A673 (cell line): ENCODE measurements at regions not wholly inside any gene's neighbourhood (a gene's known extent, or its start where the extent isn't known, plus 50 kb on each side); places are given as distances from the start of the nearest gene placed in this dataset.

Source experiments
- EZH2 ChIP-seq: fragments of 200-600 bp; sonication (generic); IDR thresholded peaks from 2 replicates; pipeline ENCODE4 v1.6.1; 2017; ENCODE audit warnings: borderline replicate concordance, low read depth, mild to moderate bottlenecking, mixed read lengths, antibody characterized with exemption, low read length; ENCODE audit not compliant: poor library complexity, severe bottlenecking
- TF ChIP-seq, protein P1 (sequence below): fragments of 300-800, 200-600 bp; sonication (generic); conservative IDR thresholded peaks from 2 replicates; pipeline ENCODE4 v1.5.1; 2017; ENCODE audit warnings: low read depth, mild to moderate bottlenecking, antibody characterized with exemption, low read length, moderate library complexity, mixed read lengths

DNA sequence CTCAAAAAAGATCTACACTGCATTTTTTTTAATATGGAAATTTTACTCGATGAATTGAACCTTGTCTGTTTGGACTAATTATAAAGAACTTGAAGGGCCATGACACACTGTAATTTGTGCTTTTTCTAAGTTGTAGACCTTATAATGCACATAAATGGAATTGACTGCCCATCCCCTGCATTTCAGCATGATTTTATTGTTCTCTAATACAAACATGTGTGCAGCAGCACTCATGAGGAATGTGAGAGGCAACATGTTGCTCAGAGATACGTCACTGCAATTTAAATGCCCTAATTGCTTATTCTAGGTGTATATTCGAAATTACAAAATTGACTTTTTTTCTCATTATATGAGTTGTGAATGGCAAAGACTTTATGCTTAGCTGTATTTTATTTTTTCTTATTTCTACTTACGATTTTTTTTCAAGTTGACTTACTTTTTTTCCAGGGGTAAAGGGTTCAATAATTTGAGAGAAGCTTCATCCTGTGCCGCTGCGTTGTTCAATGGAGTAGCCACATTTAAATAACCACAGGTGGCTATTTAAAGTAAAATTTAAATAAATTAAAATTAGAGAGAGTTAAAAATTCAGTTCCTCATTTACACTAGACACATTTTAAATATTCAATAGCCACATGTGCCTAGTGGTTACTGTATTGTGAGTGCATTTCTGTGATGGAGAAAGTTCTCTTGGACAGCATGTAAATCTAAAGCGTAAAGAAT lies 1346.4 kb downstream of the ROBO1 start:
- TF ChIP-seq, protein P1, sequence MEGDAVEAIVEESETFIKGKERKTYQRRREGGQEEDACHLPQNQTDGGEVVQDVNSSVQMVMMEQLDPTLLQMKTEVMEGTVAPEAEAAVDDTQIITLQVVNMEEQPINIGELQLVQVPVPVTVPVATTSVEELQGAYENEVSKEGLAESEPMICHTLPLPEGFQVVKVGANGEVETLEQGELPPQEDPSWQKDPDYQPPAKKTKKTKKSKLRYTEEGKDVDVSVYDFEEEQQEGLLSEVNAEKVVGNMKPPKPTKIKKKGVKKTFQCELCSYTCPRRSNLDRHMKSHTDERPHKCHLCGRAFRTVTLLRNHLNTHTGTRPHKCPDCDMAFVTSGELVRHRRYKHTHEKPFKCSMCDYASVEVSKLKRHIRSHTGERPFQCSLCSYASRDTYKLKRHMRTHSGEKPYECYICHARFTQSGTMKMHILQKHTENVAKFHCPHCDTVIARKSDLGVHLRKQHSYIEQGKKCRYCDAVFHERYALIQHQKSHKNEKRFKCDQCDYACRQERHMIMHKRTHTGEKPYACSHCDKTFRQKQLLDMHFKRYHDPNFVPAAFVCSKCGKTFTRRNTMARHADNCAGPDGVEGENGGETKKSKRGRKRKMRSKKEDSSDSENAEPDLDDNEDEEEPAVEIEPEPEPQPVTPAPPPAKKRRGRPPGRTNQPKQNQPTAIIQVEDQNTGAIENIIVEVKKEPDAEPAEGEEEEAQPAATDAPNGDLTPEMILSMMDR: no peak
- TF ChIP-seq EZH2: no peak
